ENCODE measurements at regions not wholly inside any gene's neighbourhood (a gene's known extent, or its start where the extent isn't known, plus 50 kb on each side); places are given as distances from the start of the nearest gene placed in this dataset.

GRCh38 chr3:76365275-76365674 is 579.9 kb upstream of the ZNF717 start:
- DNase-seq = no peak
- in situ Hi-C loops (cut with MboI; ENCODE audit: low pct_unique_long_range_greater_than_20kb, low sequenced_read_pairs) = no loop called here

- no peak for DNase-seq
- in situ Hi-C loops (cut with MboI; ENCODE audit: low pct_unique_long_range_greater_than_20kb, low sequenced_read_pairs) = no loop called here
Measured at GRCh38 chr3:76367281-76367680, 581.9 kb upstream of the ZNF717 start.

GRCh38 chr3:76369170-76369569 is 583.8 kb upstream of the ZNF717 start:
- DNase-seq = no peak
- in situ Hi-C loops (cut with MboI; ENCODE audit: low pct_unique_long_range_greater_than_20kb, low sequenced_read_pairs) = no loop called here

- no peak for DNase-seq
- in situ Hi-C loops (cut with MboI; ENCODE audit: low pct_unique_long_range_greater_than_20kb, low sequenced_read_pairs) = no loop called here
Measured at GRCh38 chr3:76370749-76371520, 585.6 kb upstream of the ZNF717 start.

- no peak for DNase-seq
- in situ Hi-C loops (cut with MboI; ENCODE audit: low pct_unique_long_range_greater_than_20kb, low sequenced_read_pairs) = no loop called here
Measured at GRCh38 chr3:76372497-76372896, 587.1 kb upstream of the ZNF717 start.

- DNase-seq = no peak
- in situ Hi-C loops (cut with MboI; ENCODE audit: low pct_unique_long_range_greater_than_20kb, low sequenced_read_pairs) = no loop called here
Measured at GRCh38 chr3:76377074-76377473, 591.7 kb upstream of the ZNF717 start.

- no peak for DNase-seq
Measured at GRCh38 chr3:76378789-76379188, 593.4 kb upstream of the ZNF717 start.

GRCh38 chr3:76383781-76384180 is 598.4 kb upstream of the ZNF717 start:
- in situ Hi-C loops (cut with MboI; ENCODE audit: low pct_unique_long_range_greater_than_20kb, low sequenced_read_pairs) = no loop called here
- DNase-seq = no peak

More at GRCh38 chr3:76378789-76379188, 593.4 kb upstream of the ZNF717 start:
- in situ Hi-C loops (cut with MboI; ENCODE audit: low pct_unique_long_range_greater_than_20kb, low sequenced_read_pairs) = no loop called here

GRCh38 chr3:76387000-76387399 is 601.7 kb upstream of the ZNF717 start:
- DNase-seq = no peak
- in situ Hi-C loops (cut with MboI; ENCODE audit: low pct_unique_long_range_greater_than_20kb, low sequenced_read_pairs) = no loop called here

- in situ Hi-C loops (cut with MboI; ENCODE audit: low pct_unique_long_range_greater_than_20kb, low sequenced_read_pairs) = no loop called here
- no peak for DNase-seq
Measured at GRCh38 chr3:76400141-76400540, 614.8 kb upstream of the ZNF717 start.

- in situ Hi-C loops (cut with MboI; ENCODE audit: low pct_unique_long_range_greater_than_20kb, low sequenced_read_pairs) = no loop called here
- DNase-seq = no peak
Measured at GRCh38 chr3:76402926-76403325, 617.6 kb upstream of the ZNF717 start.

GRCh38 chr3:76403556-76403955 is 618.2 kb upstream of the ZNF717 start:
- DNase-seq = no peak
- in situ Hi-C loops (cut with MboI; ENCODE audit: low pct_unique_long_range_greater_than_20kb, low sequenced_read_pairs) = no loop called here

GRCh38 chr3:76405196-76405595 is 619.8 kb upstream of the ZNF717 start:
- no peak for DNase-seq
- in situ Hi-C loops (cut with MboI; ENCODE audit: low pct_unique_long_range_greater_than_20kb, low sequenced_read_pairs) = no loop called here

GRCh38 chr3:76410762-76411281 is 625.5 kb upstream of the ZNF717 start:
- no peak for DNase-seq
- in situ Hi-C loops (cut with MboI; ENCODE audit: low pct_unique_long_range_greater_than_20kb, low sequenced_read_pairs) = no loop called here

GRCh38 chr3:76415384-76415783 is 624.5 kb upstream of the ROBO2 start:
- no peak for DNase-seq
- in situ Hi-C loops (cut with MboI; ENCODE audit: low pct_unique_long_range_greater_than_20kb, low sequenced_read_pairs) = no loop called here

- DNase-seq = no peak
- in situ Hi-C loops (cut with MboI; ENCODE audit: low pct_unique_long_range_greater_than_20kb, low sequenced_read_pairs) = no loop called here
Measured at GRCh38 chr3:76429581-76430177, 610.2 kb upstream of the ROBO2 start.

GRCh38 chr3:76432396-76432795 is 607.5 kb upstream of the ROBO2 start:
- in situ Hi-C loops (cut with MboI; ENCODE audit: low pct_unique_long_range_greater_than_20kb, low sequenced_read_pairs) = no loop called here
- DNase-seq = no peak

GRCh38 chr3:76436894-76437293 is 603.0 kb upstream of the ROBO2 start:
- in situ Hi-C loops (cut with MboI; ENCODE audit: low pct_unique_long_range_greater_than_20kb, low sequenced_read_pairs) = no loop called here
- DNase-seq = no peak

- no peak for DNase-seq
- in situ Hi-C loops (cut with MboI; ENCODE audit: low pct_unique_long_range_greater_than_20kb, low sequenced_read_pairs) = no loop called here
Measured at GRCh38 chr3:76438971-76439370, 600.9 kb upstream of the ROBO2 start.

- no peak for DNase-seq
- in situ Hi-C loops (cut with MboI; ENCODE audit: low pct_unique_long_range_greater_than_20kb, low sequenced_read_pairs) = no loop called here
Measured at GRCh38 chr3:76442374-76442915, 597.5 kb upstream of the ROBO2 start.
